ENCODE measurements at regions not wholly inside any gene's neighbourhood (a gene's known extent, or its start where the extent isn't known, plus 50 kb on each side); places are given as distances from the start of the nearest gene placed in this dataset.

GRCh38 chr6:169161572-169162167, 92.0 kb downstream of the THBS2 start:
- POLR2A ChIA-PET, result no interaction called here
- Histone ChIP-seq H3K27me3 (replicated peaks; ENCODE audit: control insufficient read depth, insufficient read depth, low read length) (no peaks in the 10 kb centered on the region), H3K4me3 (ENCODE audit: low read depth, low read length) (no peak overlapping the region), H3K36me3 (ENCODE audit: control insufficient read depth, insufficient read depth, low read length) (no peaks in the 10 kb centered on the region), H3K4me1 (no peaks in the 10 kb centered on the region), H3K9me3 (no peaks in the 10 kb centered on the region)
- H3K4me3 Mint-ChIP-seq (ENCODE audit: unreplicated experiment), result no peak overlapping the region
- no peak overlapping the region for H3K27ac Mint-ChIP-seq (ENCODE audit: unreplicated experiment)
- no peak for TF ChIP-seq CTCF (IDR thresholded peaks at IDR 0.05; ENCODE audit: insufficient read depth in 1 of 2, low read depth in 1 of 2, low read length in 1 of 2, severe bottlenecking in 1 of 2, unreplicated experiment in 1 of 2)
- H3K4me1 Mint-ChIP-seq (ENCODE audit: low read depth, unreplicated experiment), result no peaks in the 10 kb centered on the region
- H3K27me3 Mint-ChIP-seq (ENCODE audit: insufficient read depth, unreplicated experiment), result peaks cover 5% of the 10 kb centered on the region
- CTCF ChIA-PET, result no interaction called here
- no TSS peak for BruUV-seq (replicated peaks)
- no peak for DNase-seq
- no peaks in the 10 kb centered on the region for H3K9me3 Mint-ChIP-seq (ENCODE audit: unreplicated experiment)
- intact Hi-C loops (cut with micrococcal nuclease; ENCODE audit: unreplicated experiment), result no loop called here
- H3K36me3 Mint-ChIP-seq (ENCODE audit: insufficient read depth, unreplicated experiment), result no peaks in the 10 kb centered on the region

GRCh38 chr6:169160855-169161560, 92.6 kb downstream of the THBS2 start:
- no peaks in the 10 kb centered on the region for H3K27me3 ChIP-seq (replicated peaks; ENCODE audit: control insufficient read depth, insufficient read depth, low read length)
- no peak for TF ChIP-seq CTCF (IDR thresholded peaks at IDR 0.05; ENCODE audit: insufficient read depth in 1 of 2, low read depth in 1 of 2, low read length in 1 of 2, severe bottlenecking in 1 of 2, unreplicated experiment in 1 of 2)
- CTCF ChIA-PET, result no interaction called here

GRCh38 chr6:169160091-169160854, 93.4 kb downstream of the THBS2 start:
- peaks cover 11% of the 10 kb centered on the region for H3K9me3 Mint-ChIP-seq (ENCODE audit: unreplicated experiment)
- intact Hi-C loops (cut with micrococcal nuclease; ENCODE audit: unreplicated experiment), result no loop called here
- H3K4me1 Mint-ChIP-seq (ENCODE audit: low read depth, unreplicated experiment), result no peaks in the 10 kb centered on the region
- BruUV-seq (replicated peaks), result no TSS peak
- Histone ChIP-seq H3K36me3 (ENCODE audit: control insufficient read depth, insufficient read depth, low read length) (no peaks in the 10 kb centered on the region), H3K27me3 (replicated peaks; ENCODE audit: control insufficient read depth, insufficient read depth, low read length) (no peaks in the 10 kb centered on the region), H3K4me3 (ENCODE audit: low read depth, low read length) (no peak overlapping the region), H3K9me3 (no peaks in the 10 kb centered on the region), H3K4me1 (no peaks in the 10 kb centered on the region)
- no peaks in the 10 kb centered on the region for H3K36me3 Mint-ChIP-seq (ENCODE audit: insufficient read depth, unreplicated experiment)
- H3K27me3 Mint-ChIP-seq (ENCODE audit: insufficient read depth, unreplicated experiment), result peaks cover 7% of the 10 kb centered on the region
- ChIA-PET CTCF (no interaction called here), POLR2A (no interaction called here)
- no peak overlapping the region for H3K27ac Mint-ChIP-seq (ENCODE audit: unreplicated experiment)
- no peak for DNase-seq
- TF ChIP-seq CTCF (IDR thresholded peaks at IDR 0.05; ENCODE audit: insufficient read depth in 1 of 2, low read depth in 1 of 2, low read length in 1 of 2, severe bottlenecking in 1 of 2, unreplicated experiment in 1 of 2), result no peak
- H3K4me3 Mint-ChIP-seq (ENCODE audit: unreplicated experiment), result no peak overlapping the region

More at GRCh38 chr6:169160855-169161560, 92.6 kb downstream of the THBS2 start:
- POLR2A ChIA-PET, result no interaction called here
- BruUV-seq (replicated peaks), result no TSS peak
- no peaks in the 10 kb centered on the region for H3K4me1 Mint-ChIP-seq (ENCODE audit: low read depth, unreplicated experiment)
- peaks cover 5% of the 10 kb centered on the region for H3K27me3 Mint-ChIP-seq (ENCODE audit: insufficient read depth, unreplicated experiment)
- DNase-seq, result no peak
- no peaks in the 10 kb centered on the region for H3K36me3 ChIP-seq (ENCODE audit: control insufficient read depth, insufficient read depth, low read length)
- H3K9me3 ChIP-seq, result no peaks in the 10 kb centered on the region
- H3K9me3 Mint-ChIP-seq (ENCODE audit: unreplicated experiment), result peaks cover 3% of the 10 kb centered on the region
- no peak overlapping the region for H3K4me3 ChIP-seq (ENCODE audit: low read depth, low read length)
- no peak overlapping the region for H3K4me3 Mint-ChIP-seq (ENCODE audit: unreplicated experiment)
- no peaks in the 10 kb centered on the region for H3K36me3 Mint-ChIP-seq (ENCODE audit: insufficient read depth, unreplicated experiment)
- H3K27ac Mint-ChIP-seq (ENCODE audit: unreplicated experiment), result no peak overlapping the region
- intact Hi-C loops (cut with micrococcal nuclease; ENCODE audit: unreplicated experiment), result no loop called here
- H3K4me1 ChIP-seq, result no peaks in the 10 kb centered on the region
